Right lung (tissue), 2 donors: ENCODE measurements at regions not wholly inside any gene's neighbourhood (a gene's known extent, or its start where the extent isn't known, plus 50 kb on each side); places are given as distances from the start of the nearest gene placed in this dataset.

Source experiments
- DNase-seq, 2 donors: peaks; one replicate each; pipeline ENCODE4 v3.0.0-alpha.2; 2013

DNA sequence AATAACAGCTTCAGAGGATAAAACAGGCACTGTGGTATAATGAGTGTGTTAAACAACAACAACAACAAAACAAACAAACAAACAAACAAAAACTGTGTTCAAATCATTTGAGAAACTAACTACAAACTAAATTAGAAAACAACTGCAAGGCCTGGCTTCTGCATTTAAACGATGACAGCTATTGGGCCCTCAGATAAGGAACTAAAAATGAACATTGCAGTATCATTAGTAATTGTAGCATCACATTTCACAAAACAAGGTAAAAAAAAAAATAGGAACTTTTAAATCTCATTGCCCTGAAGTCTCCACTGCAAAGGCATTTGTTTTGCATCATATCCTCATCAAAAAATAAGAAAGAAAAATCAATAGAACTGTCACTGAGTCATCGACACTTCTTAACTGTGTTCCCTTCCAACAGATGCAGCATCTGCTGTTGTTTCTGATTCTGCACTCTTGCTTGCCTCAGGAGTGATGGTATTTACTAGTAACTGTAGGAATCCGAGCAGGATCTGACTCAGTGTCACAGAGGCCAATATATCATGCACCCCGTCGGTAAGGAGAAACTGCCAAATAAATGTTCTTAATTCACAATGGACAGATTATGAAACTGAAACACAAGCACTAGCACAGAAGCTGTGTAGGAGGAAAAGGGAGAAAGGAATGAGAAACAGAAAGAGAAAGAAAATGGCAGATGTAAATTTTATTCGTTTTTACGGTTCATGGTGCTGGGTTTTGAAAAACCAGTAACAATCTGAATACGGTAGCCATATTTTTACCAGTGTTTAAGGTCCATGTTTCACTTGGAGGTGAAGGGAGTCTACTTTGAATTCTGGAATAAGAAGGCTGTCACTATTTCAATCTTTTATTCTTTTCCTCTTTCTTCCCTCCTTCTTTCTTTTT, 365.7 kb upstream of the EPHA7 start:
- DNase-seq: no peak

DNA sequence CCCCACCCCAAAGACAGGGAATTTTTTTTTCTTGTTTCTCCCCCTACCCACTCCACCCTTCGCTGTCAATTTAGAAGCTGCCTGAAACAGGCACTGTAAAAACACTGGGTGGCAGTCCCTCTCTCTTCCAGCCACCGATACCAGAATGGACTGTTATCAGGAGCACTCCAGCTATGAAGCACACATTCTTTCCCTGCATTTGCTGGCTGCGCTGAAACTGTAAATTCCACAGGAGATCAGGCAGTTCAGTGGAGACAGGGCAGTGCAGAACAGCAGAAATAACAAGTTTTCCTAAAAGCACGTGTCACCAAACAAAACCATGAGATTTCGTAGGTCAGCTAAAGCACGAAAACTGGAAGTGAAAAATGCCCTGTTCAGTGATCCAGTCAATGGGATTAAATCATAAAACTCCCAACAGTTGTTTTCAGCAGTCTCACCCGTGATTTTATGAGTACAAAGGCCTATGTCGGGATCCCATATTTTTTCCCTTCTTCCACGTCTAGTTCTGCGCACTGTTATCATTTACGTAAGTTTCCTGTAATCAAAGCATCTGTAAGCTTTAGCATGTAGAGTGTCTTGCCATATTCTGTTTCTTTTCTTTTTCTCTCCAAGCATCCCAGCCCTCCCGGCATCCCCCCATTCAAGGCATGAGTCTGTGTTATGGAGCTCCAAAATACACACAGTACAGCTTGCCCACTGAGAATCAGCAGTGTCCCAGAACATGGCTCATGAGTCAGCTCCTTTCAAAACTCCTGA, 359.9 kb upstream of the EPHA7 start:
- DNase-seq: peak; percentile 15 to 18

DNA sequence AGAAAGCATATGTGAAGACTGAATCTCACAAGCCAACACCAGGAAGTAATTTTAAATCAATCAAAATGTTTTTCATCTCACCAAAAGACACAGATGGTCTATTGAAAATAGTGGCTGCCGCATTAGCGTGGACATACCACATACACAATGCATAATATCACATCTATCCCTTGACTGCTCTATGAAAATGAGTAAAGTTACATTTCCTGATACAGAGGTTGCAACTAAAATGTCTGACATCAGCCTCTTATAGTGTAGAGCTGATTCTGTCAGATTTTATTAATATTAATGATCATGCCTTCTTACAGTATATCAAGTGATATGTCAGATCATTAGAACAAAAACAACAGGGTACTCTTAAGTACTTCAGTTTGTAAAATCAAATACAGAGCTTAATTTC, 339.8 kb upstream of the EPHA7 start:
- DNase-seq: no peak

DNA sequence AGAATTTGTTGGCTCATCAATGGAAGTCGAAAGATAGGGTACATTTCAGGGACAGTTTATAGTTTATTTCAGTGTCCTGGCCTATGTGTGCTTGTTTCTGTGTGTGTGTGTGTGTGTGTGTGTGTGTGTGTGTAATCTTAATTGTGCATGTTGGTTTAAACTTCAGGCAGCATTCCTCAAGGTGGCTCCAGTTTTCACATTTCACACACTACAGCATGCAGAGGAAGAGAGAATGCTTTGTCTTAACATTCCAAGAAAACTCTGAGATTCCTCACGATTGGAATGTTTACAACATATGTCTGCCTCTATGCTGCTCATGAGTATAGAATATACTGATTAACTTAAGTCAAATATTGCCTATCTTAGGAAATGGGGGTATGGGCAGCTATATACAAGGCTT, 332.6 kb upstream of the EPHA7 start:
- no peak for DNase-seq

DNA sequence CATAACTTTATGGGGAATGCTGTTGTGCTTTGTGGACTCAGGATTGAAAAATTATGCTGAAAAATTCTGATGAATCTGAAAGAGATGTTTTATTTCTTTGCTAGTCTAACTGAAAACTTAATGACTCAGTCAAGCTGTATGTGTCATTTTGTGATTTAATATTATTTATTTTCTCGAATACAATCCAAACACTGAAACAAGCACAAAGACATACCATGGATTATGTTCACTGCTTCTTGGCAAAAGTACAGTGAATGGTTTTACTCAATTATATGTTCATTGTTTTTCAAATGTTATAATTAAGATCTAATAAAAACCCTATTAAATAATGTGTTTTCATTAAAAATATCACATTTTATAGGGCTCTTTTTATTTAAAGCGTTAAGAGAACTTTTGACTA, 330.6 kb upstream of the EPHA7 start:
- no peak for DNase-seq

DNA sequence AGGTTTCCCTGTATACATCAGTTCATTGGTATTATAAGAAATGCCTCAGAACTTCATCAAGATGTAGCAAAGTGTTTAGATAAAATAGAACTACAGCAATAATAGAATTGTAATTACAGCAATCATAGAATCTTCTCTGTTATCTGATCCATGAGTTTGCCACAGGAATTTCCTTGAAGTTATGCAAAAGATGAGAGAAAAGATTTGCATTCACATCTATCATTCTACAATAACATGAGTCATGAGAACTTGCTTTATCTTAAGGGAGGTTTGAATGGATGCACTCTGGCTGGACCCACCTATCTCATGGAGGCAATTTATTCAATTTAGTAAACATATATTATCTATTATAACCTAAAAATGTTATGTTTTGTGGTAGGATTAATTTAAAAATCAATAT, 329.8 kb upstream of the EPHA7 start:
- no peak for DNase-seq

DNA sequence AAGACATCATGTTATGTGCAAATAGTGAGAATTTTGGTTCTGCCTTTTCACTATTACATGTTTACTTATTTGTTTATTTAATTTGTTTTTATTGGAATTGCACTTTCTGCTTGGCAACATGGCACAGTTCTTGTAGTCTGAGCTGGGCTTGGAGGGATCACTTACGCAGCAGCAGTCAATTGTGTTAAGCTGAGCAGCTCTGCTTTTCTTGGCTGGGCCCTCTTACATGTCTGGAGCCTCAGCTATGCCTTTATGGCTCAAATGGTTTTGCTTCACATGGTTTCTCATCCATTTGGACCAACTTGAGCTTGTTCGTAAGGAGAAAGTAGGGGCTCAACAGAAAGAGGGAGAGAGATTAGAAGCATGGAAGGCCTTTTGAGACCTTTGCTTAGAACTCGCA, 327.5 kb upstream of the EPHA7 start:
- no peak for DNase-seq

DNA sequence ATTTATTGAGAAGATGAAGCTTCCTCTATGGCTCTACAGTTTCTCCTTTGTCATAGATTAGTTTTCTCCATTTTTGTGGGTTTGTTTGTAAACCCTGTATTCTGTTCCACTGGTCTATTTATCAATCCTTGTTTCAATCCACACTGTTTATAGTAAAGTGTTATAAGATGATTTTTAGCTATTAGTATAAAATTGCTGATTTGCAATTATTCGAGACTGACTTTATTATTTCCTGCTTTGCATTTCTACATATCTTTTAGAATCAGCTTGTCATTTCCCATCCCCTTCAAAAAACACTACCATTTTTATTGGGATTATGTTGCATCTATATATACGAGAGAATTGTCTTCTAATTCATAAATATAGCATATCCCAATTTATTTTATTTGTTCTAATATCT, 325.9 kb upstream of the EPHA7 start:
- no peak for DNase-seq

DNA sequence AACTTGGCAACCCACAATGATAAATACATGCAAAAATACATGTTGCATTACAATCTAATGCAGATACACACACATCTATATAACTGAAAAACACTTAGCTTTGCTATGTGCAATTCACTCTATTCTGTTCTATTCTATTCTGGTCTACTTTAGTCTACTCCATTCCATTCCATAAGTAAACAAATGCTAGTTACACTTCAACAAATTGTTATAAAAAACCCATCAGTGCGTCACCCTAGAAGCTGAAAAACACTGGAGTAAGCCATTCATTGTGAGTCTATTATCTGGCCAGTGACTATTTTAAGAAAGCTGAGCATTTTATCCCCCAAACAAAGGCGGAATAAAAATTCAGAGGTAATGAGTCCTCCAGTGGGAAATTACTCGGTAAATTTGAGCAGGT, 315.7 kb upstream of the EPHA7 start:
- no peak for DNase-seq

DNA sequence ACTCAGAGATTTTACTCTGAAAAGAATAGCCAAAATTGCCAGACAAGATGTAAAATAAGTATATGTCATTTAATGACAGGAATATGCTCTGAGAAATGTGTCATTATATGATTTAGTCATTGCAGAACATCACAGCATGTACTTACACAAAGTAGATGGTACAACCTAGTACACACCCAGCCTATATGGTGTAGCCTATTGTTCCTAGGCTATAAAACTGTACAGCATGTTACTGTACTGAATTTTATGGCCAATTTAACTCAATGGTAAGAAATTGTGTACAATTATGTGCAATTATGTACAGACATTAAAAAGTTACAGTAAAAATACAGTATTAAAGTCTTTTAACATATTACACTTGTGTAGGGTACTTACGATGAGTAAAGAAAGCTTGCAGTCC, 311.9 kb upstream of the EPHA7 start:
- DNase-seq: no peak

DNA sequence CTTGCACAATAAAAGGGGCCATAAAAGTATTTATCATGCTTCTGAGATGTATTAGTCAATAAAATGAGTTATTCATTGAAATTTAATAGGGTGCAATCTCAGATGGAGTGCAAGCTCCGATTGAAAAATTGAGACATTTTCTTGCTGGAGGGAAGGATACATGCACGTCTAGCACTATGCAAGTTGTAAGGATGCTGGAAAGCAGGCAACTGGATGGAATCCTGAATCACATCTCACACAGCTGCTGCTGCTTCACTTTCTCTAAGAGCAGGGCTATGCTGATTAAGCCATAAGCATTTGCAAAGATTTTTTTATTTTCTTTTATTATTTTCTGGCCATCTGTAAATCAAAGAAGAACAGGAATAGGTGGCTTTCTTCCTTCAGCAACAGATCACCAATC, 308.8 kb upstream of the EPHA7 start:
- no peak for DNase-seq

DNA sequence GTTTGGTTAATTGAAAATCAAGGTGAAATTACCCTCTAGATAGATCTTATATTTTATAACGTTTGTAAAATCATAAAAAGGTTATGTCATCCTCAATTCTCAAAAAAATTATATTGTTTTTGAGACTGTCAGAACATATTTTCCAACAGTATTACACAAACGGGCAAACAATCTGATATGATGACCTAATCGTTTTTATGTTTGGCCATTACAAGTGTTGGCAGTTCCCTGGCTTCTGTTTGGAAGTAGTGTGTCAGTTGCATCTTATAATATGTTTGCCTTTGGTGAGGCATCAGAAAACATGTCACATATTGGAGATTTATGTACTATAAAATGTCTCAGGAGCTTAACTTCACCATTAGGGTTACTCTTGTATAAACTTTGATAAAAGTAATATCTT, 308.1 kb upstream of the EPHA7 start:
- no peak for DNase-seq

DNA sequence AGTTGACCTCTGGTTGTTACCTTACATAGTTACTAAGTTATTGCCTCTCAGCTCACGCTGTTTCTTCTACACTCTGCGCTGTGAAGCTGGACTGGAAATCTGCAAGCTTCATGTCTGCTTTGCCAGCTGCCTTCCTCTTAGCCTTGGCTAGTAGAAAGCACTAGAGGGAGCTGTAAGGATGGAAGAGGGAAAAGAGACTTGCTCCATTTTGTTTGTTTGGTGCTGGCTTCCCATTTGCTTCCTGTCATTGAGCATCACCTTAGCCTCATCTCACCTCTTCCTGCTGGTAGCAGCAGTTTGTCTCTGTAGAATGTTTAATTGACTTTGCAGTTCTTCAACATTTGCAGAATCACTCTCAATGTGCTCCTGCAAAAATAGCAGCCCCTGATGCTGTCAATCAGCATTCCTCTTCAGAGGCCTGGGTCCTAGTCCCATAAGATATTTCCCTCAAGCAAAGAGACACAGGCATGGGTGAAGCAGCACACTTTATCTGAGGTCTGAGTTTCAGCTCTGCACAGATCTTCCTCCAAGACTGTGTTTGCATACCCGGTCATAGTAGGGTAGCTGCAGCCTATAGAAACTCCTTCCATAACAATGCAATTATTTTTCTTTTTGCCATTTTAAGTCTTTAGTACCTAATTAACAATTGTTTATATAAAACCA, 302.2 kb upstream of the EPHA7 start:
- DNase-seq: no peak

DNA sequence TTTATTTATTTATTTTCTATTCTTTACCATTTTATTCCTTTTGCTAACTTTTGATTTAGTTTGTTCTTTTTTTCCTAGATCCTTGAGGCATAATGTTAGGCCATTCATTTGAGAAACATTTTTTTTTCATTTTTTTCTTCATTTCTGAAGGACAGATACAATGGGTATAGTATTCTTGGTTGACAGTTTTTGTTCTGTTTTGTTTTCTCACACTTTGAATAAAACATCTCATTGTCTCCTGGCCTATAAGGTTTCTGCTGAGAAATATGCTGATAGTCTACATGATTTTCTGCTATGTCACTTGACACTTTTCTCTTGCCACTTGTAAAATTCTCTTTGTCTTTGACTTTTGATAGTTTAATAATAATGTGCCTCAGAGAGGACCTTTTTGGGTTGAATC, 294.6 kb upstream of the EPHA7 start:
- no peak for DNase-seq

DNA sequence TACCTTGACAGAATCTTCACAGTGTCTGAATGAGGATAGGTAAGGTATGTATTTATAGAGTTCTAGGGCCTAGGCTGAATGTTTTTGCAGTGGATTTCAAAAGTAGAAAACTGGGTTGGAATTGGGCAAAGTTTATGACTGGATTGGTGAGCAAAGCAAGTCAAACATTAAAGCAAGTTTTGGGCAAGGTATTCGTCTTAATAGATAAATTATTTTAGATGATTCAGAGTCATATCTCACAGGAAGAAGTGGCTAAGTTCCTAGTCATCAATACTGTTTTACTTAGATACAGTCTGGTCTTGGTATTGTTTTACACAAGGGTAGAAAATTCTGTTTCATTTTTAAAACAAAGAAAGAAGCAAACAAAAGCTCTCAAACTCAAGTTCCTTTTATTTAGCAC, 284.1 kb upstream of the EPHA7 start:
- no peak for DNase-seq

DNA sequence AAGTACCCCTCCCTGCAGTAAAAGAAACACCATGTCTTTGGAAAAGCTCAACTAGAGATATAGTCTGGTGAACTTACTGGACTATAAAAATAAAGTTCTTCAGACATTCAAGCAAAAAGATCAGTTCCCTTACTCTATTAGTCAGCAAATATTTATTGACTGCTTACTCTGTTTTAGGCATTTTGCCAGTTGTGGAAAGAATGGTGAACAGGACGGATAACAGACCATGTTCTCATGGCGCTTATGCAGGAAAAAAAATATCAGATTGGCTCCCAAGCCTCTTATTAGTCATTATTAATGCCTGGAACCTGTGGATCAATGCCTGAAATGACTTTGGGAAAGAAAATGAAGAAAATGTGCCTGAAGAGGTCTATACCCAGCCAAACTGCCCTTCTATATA, 282.2 kb upstream of the EPHA7 start:
- no peak for DNase-seq

DNA sequence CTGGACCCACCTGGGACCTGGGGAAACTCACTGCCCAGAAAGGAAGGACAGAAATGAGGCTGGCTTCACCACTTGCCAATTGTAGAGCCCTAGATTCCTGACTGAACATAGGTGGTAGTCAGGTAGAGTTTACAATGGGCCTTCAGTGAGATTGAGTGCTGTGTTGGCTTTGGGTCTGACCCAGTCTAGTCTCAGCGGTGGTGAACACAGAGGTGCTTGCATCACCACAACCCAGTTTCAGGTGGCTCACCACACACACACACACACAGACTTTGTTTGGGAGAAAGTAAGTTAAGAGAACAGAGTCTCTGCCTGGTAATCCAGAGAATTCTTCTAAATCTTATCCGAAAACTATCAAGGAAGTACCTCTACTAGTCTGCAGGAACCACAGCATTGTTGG, 266.1 kb upstream of the EPHA7 start:
- no peak for DNase-seq

DNA sequence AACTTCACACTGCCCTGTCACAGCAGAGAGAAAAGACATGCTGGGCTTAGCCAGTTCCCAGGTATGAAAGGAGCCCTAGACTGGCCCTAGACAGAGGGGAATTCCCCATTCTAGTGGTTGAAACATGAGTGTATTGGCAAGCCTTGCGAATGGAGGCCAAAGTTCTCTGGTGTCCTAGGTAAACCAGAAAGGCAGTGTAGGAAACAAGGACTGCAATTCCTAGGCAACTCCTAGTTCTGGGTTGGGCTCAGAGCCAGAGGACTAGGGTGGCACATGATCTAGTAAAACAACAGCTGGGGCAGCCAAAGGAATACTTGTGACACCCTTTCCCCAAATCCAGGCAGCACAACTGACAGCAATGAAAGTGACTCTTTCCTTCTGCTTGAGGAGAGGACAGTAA, 265.0 kb upstream of the EPHA7 start:
- no peak for DNase-seq

DNA sequence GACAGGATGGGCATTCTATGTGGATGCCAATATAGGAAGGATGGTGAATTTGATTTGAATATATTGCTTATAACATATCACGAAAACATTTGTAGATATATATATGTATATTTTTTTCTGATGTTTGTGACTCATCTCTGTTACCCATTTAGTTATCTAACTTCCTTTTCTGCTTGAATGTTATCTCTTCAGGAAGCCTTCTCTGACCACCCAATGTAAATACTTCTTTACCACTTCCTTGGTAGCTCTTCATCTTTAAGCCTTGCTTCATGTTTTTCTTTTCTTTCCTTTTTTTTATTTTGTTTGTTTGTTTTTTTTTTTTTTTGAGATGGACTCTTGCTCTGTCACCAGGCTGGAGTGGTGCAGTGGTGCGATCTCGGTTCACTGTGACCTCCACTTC, 260.5 kb upstream of the EPHA7 start:
- DNase-seq: no peak

DNA sequence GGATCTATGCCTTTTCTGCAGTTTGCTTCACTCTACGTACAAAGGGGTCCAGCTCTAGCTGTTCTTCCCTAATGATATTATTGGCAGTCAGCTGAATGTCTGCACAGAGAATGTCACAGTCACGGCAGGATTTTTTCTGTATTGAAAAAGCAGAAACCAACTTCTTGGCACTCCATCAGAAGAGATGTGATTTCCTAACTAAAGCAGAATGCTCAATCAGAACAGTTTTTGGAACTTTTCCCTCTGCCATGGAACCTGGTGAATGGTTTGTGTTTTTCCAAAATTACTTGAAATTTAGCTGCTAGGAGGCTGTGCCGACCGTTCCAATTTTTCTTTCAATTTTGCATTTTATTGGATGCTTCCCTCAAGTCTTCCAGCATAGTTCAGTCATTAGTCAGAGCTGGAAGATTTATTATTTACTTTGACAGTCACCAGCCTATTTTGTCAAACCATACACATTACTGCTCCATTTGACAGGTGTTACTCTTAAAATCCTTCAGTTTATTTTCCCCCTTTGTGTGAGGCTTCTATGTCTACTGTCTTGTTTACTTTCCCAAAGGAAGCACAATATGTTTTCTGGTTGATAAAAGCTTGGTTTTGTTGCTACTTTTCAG, 259.6 kb upstream of the EPHA7 start:
- peak in 1 of 2 donors; percentile 1 for DNase-seq

DNA sequence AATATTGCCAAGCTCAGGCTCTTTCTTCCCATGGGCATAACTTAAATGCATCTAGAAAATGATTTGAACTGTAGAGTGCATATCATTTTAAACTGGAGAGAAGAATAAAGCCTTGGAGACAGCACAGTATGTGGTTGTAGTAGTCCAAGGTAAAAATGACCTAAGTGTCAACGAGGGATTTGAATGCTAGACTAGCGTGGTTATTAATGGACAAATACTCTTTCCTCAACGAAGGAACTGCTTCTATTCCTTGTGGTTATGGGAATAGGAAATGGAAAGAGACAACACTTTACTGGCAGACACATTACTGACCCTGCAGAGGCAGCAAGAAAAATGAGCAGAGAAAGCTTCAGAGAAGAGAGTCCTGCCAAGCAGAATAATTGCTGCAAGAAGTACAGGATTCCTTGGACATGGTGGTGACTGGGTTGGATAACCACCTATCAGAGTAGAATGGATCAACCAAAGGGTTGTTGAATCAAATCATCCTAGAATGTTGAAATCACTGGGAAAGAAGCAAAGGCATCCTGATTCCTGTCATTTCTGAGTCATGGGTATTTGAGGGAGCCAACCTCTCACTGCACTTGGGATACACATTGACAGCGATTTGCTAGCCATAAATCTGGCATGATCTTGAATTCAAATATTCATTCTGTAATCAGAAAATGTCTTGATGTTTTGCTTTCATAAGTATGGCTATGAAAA, 258.1 kb upstream of the EPHA7 start:
- no peak for DNase-seq

DNA sequence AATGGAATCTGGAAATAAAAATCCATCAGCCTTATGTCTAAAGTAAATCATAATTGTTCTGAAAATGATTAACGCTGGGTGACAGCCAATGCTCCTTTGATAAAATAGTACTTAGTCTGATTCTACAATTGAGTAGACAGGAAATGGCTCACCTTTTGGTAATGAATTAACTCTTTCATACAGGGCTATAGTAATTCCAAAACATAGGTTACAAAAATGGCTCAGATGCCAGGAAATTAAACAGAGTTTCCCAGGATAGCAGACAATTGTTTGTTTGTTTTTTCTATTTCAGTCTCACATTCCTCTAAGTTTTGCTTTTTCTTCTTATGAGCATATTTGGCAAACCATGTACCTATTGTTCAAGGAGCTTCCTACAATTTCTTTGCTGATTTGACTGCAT, 257.2 kb upstream of the EPHA7 start:
- no peak for DNase-seq
